GM23248 (cell line): ENCODE measurements at regions not wholly inside any gene's neighbourhood (a gene's known extent, or its start where the extent isn't known, plus 50 kb on each side); places are given as distances from the start of the nearest gene placed in this dataset.
A peak's percentile ranks its signal among the peaks of the same experiment; 100 is the strongest.

Source experiments
- DNase-seq: peaks from one replicate; pipeline ENCODE4 v3.0.0-alpha.2; 2015
- H2AFZ ChIP-seq: fragments of 200-600 bp; sonication (generic); 2 replicates; pipeline ENCODE4 v1.6.1; 2016; ENCODE audit warnings: antibody characterized with exemption
- H3F3A ChIP-seq: fragments of 200-600 bp; sonication (generic); 2 replicates; pipeline ENCODE4 v1.6.1; 2016; ENCODE audit warnings: mild to moderate bottlenecking, antibody characterized with exemption, mixed run types; ENCODE audit not compliant: insufficient read depth
- H3K27ac ChIP-seq: fragments of 200-600 bp; sonication (generic); 2 replicates; pipeline ENCODE4 v1.5.1; 2016; ENCODE audit warnings: mild to moderate bottlenecking
- H3K27me3 ChIP-seq: fragments of 200-600 bp; sonication (generic); replicated peaks from 2 replicates; pipeline ENCODE4 v1.6.1; 2016; ENCODE audit warnings: mild to moderate bottlenecking; ENCODE audit not compliant: insufficient read depth
- H3K36me3 ChIP-seq: fragments of 200-600 bp; sonication (generic); 2 replicates; pipeline ENCODE4 v1.6.1; 2016; ENCODE audit warnings: low read depth, mild to moderate bottlenecking
- H3K4me1 ChIP-seq: fragments of 200-600 bp; sonication (generic); 2 replicates; pipeline ENCODE4 v1.6.1; 2016; ENCODE audit warnings: mild to moderate bottlenecking; ENCODE audit not compliant: insufficient read depth
- H3K4me2 ChIP-seq: fragments of 200-600 bp; sonication (generic); one replicate; pipeline ENCODE4 v1.6.1; 2016; ENCODE audit warnings: mild to moderate bottlenecking; ENCODE audit not compliant: unreplicated experiment
- H3K4me3 ChIP-seq: fragments of 200-600 bp; sonication (generic); 2 replicates; pipeline ENCODE4 v1.5.1; 2016; ENCODE audit warnings: mild to moderate bottlenecking
- H3K79me2 ChIP-seq: fragments of 200-600 bp; sonication (generic); 2 replicates; pipeline ENCODE4 v1.6.1; 2016; ENCODE audit warnings: mild to moderate bottlenecking; ENCODE audit not compliant: insufficient read depth
- H3K9ac ChIP-seq: fragments of 200-600 bp; sonication (generic); 2 replicates; pipeline ENCODE4 v1.6.1; 2016; ENCODE audit warnings: mild to moderate bottlenecking
- H3K9me2 ChIP-seq: fragments of 200-600 bp; sonication (generic); 2 replicates; pipeline ENCODE4 v1.6.1; 2016; ENCODE audit warnings: mixed run types, mild to moderate bottlenecking, moderate library complexity; ENCODE audit not compliant: insufficient read depth
- H3K9me3 ChIP-seq: fragments of 200-600 bp; sonication (generic); one replicate; pipeline ENCODE4 v1.6.1; 2017; ENCODE audit warnings: low read depth
- H4K20me1 ChIP-seq: fragments of 200-600 bp; sonication (generic); 2 replicates; pipeline ENCODE4 v1.6.0; 2016; ENCODE audit not compliant: insufficient read depth
- EZH2 ChIP-seq: fragments of 200-600 bp; sonication (generic); IDR thresholded peaks from 2 replicates; pipeline ENCODE4 v1.6.1; 2018; ENCODE audit warnings: antibody characterized with exemption, mild to moderate bottlenecking; ENCODE audit not compliant: insufficient read depth, poor library complexity, severe bottlenecking
- EZH2phosphoT487 ChIP-seq: fragments of 200-600 bp; sonication (generic); IDR thresholded peaks from 2 replicates; pipeline ENCODE4 v1.6.1; 2018; ENCODE audit warnings: antibody characterized with exemption, moderate library complexity, mild to moderate bottlenecking, low read depth; ENCODE audit not compliant: insufficient read depth
- WGBS, 2 experiments: methylation state at CpG; one replicate each; pipeline ENCODE4 v1.1.6; 2015 to 2017; ENCODE audit warnings: low lambda C conversion rate in 2 of 2, low coverage in 1 of 2; ENCODE audit errors: missing lambda C conversion rate in 2 of 2; 5-methylcytosine and 5-hydroxymethylcytosine counted together
- in situ Hi-C: fragments of 300-500 bp; cut with MboI; formaldehyde crosslinking; loops from 2 replicates; pipeline ENCODE4 v1.15.0; 2020

DNA sequence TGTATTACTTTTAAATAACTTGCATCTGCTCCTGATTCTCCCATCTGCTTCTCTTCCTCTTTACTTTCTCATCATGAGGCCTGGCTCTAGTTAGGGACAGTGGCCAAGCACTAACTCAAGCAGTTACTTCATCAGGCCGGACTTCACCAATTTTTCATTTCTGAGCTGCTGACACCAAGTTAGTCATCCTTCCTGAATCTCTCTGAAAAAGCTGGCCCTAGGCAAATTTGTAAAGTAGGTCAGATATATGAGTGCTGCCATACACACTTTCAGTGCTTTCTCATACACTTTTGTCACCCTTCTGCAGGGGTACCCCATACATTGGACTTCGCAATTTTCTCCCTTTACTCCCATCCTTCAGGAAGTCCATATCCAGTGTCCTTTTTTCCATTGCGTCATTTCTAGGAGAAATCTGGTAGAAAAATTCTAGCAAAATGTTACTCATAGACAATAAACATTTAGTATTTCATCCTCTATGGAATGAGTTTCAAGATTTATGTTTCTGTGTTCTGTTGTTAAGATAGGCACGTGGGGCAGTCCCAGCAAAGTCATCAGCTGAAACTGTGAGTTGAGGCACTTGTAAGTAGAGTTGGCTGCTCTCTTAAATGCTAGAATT, 276.8 kb upstream of the TMPO start:
- H3K9me3 ChIP-seq, result no peaks in the 10 kb centered on the region
- H3K9ac ChIP-seq, result no peak overlapping the region
- no peaks in the 10 kb centered on the region for H3K79me2 ChIP-seq
- H3K4me1 ChIP-seq, result peaks cover 16% of the 10 kb centered on the region
- H3K27me3 ChIP-seq, result peaks cover 8% of the 10 kb centered on the region
- DNase-seq, result peak; percentile 92
- no peak overlapping the region for H2AFZ ChIP-seq
- in situ Hi-C loops, result no loop called here
- no peaks in the 10 kb centered on the region for H3K36me3 ChIP-seq
- no peaks in the 10 kb centered on the region for H4K20me1 ChIP-seq
- 6% methylated on average over 4 of the region's 4 CpGs for WGBS, 2 experiments
- peak overlapping the region; percentile 45 for H3K27ac ChIP-seq
- H3K9me2 ChIP-seq, result no peaks in the 10 kb centered on the region
- TF ChIP-seq EZH2phosphoT487 (no peak), EZH2 (no peak)
- no peak overlapping the region for H3K4me3 ChIP-seq
- peaks cover 23% of the 10 kb centered on the region for H3F3A ChIP-seq
- peak overlapping the region; percentile 34 for H3K4me2 ChIP-seq

DNA sequence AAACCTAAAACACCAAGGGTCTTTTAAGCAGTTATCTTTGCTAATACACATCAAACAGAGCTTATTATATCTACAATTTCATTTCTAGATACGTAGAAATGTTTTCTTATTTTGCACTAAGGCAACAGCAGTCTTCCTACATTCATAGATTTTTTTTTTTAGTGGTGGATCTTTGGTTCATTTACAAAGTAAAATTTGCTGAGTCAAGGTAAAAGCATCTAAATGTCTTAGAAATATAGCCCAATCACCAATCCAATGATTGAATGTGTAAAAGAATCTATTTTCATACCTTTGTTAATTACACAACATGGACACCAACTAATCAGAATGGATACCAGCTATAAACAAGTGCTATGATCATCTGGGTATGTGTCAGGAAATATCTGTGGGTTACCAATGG, 272.2 kb upstream of the TMPO start:
- H3K4me1 ChIP-seq, result peaks cover 13% of the 10 kb centered on the region
- no peaks in the 10 kb centered on the region for H3K36me3 ChIP-seq
- H3K79me2 ChIP-seq, result no peaks in the 10 kb centered on the region
- no peak overlapping the region for H3K4me2 ChIP-seq
- H2AFZ ChIP-seq, result no peak overlapping the region
- no peaks in the 10 kb centered on the region for H4K20me1 ChIP-seq
- no peak overlapping the region for H3K27ac ChIP-seq
- H3K4me3 ChIP-seq, result no peak overlapping the region
- no peaks in the 10 kb centered on the region for H3K9me2 ChIP-seq
- H3K27me3 ChIP-seq, result peaks cover 8% of the 10 kb centered on the region
- H3K9ac ChIP-seq, result no peak overlapping the region
- no peak for TF ChIP-seq EZH2
- no peak for TF ChIP-seq EZH2phosphoT487
- in situ Hi-C loops, result no loop called here
- H3K9me3 ChIP-seq, result no peaks in the 10 kb centered on the region
- DNase-seq, result no peak
- WGBS, 2 experiments, result 6% methylated on average over 1 of the region's 1 CpG
- peaks cover 18% of the 10 kb centered on the region for H3F3A ChIP-seq

DNA sequence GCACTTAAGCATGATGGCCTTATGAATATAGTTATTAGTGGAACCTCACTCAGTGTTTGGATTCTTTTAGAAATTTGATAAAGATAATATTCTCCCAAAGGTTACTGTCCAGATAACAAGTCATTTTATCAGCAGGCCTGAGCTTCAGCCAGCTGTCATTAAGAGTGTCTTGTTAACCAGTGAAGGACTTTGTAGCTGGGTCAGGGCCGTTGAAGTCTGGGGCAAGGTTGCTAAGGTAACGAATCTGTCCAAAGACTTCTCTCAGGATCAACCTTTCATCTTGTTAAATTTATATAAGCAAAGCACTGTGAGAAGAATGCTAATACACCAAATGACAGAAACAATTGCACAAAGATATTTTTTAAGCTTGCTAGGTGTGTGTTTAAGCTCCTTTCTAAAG, 271.3 kb upstream of the TMPO start:
- Histone ChIP-seq H3F3A (peaks cover 10% of the 10 kb centered on the region), H3K36me3 (no peaks in the 10 kb centered on the region), H3K27me3 (peaks cover 8% of the 10 kb centered on the region), H3K9ac (no peak overlapping the region), H3K9me2 (no peaks in the 10 kb centered on the region), H3K4me3 (no peak overlapping the region), H3K9me3 (no peaks in the 10 kb centered on the region), H3K79me2 (no peaks in the 10 kb centered on the region), H3K27ac (no peak overlapping the region), H3K4me1 (peaks cover 4% of the 10 kb centered on the region), H2AFZ (no peak overlapping the region), H3K4me2 (no peak overlapping the region), H4K20me1 (no peaks in the 10 kb centered on the region)
- no peak for DNase-seq
- 13 to 19% methylated on average over 2 of the region's 2 CpGs for WGBS, 2 experiments
- in situ Hi-C loops, result no loop called here
- TF ChIP-seq EZH2, result no peak
- no peak for TF ChIP-seq EZH2phosphoT487

DNA sequence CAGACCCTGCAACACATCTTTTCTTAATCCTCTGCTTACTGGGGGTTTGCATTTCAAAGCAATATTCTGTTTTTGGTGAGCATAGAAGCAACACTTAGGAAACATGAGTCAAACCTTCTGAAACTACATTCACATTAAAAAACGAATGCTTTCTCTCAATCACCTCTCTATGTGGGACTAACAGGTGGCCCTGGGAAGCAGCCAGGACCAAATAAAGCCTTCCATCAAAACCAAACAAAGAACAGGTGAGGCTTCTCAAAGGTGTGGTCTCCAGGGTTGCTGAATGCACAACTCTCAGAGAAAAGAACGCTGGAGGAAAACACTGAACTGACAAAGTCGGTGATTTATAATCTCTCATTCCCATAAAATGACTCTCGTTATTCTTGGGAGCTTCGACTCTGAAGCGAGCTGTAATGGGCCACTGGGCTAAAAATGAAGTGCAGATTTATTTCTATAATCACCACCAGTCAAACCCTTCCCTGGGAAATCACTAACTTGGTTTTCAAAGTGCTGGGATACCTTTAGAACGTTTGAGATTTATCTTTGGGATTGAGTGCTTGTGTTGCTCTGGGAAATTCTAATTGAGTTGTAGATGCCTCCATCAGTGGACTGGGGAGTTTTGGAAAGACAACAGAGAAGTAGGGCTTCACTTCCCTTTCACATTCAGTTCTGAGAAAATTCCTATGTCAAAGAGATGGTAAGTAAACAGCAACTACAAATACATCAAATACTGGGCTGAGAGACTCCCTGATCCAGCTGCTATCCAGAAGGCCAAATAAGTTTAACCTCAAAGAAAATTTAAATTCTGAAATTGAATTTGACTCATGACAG, 262.0 kb upstream of the TMPO start:
- no peak for DNase-seq
- no peaks in the 10 kb centered on the region for H3K4me1 ChIP-seq
- H2AFZ ChIP-seq, result no peak overlapping the region
- H4K20me1 ChIP-seq, result no peaks in the 10 kb centered on the region
- no peak overlapping the region for H3K9ac ChIP-seq
- 6 to 9% methylated on average over 7 of the region's 7 CpGs for WGBS, 2 experiments
- in situ Hi-C loops, result no loop called here
- no peaks in the 10 kb centered on the region for H3F3A ChIP-seq
- no peaks in the 10 kb centered on the region for H3K9me2 ChIP-seq
- H3K9me3 ChIP-seq, result no peaks in the 10 kb centered on the region
- H3K27me3 ChIP-seq, result no peaks in the 10 kb centered on the region
- TF ChIP-seq EZH2phosphoT487, result no peak
- no peak for TF ChIP-seq EZH2
- no peaks in the 10 kb centered on the region for H3K36me3 ChIP-seq
- H3K27ac ChIP-seq, result no peak overlapping the region
- H3K79me2 ChIP-seq, result no peaks in the 10 kb centered on the region
- H3K4me3 ChIP-seq, result no peak overlapping the region
- no peak overlapping the region for H3K4me2 ChIP-seq
